Pons (tissue), 1 donor: ENCODE measurements at regions not wholly inside any gene's neighbourhood (a gene's known extent, or its start where the extent isn't known, plus 50 kb on each side); places are given as distances from the start of the nearest gene placed in this dataset.

Experiments
- DNase-seq: peaks from one replicate; pipeline ENCODE4 v3.0.0-alpha.2; 2016; ENCODE audit warnings: low spot score

- DNase-seq: no peak
Measured at GRCh38 chr9:32294106-32294505, 90.3 kb upstream of the ACO1 start.

GRCh38 chr9:32300373-32300772, 84.1 kb upstream of the ACO1 start:
- no peak for DNase-seq

GRCh38 chr9:32304495-32304894, 79.9 kb upstream of the ACO1 start:
- no peak for DNase-seq

- no peak for DNase-seq
Measured at GRCh38 chr9:32306006-32306405, 78.4 kb upstream of the ACO1 start.

GRCh38 chr9:32319312-32319929, 65.0 kb upstream of the ACO1 start:
- no peak for DNase-seq

GRCh38 chr9:32322622-32323021, 61.8 kb upstream of the ACO1 start:
- no peak for DNase-seq

- no peak for DNase-seq
Measured at GRCh38 chr9:32326146-32326545, 58.3 kb upstream of the ACO1 start.

- no peak for DNase-seq
Measured at GRCh38 chr9:32331240-32331639, 53.2 kb upstream of the ACO1 start.

- no peak for DNase-seq
Measured at GRCh38 chr9:32334112-32334511, 50.3 kb upstream of the ACO1 start.
